K562 (cell line): ENCODE measurements at regions not wholly inside any gene's neighbourhood (a gene's known extent, or its start where the extent isn't known, plus 50 kb on each side); places are given as distances from the start of the nearest gene placed in this dataset.

ENCODE experiments used
- ARID2 ChIP-seq: fragments of 450-650 bp; IDR thresholded peaks from 2 replicates; pipeline ENCODE4 v1.6.1; 2017; ENCODE audit warnings: antibody characterized with exemption, mild to moderate bottlenecking
- CAMTA2 ChIP-seq: fragments of 250-450 bp; sonication (Bioruptor Pico); conservative IDR thresholded peaks from 2 replicates; pipeline ENCODE4 v1.5.1; 2022
- CBX3 ChIP-seq, 2 experiments: IDR thresholded peaks; 1 replicate in 1 of 2; 2 replicates in 1 of 2; pipeline ENCODE4 v1.6.1; 2012; ENCODE audit warnings: inconsistent platforms in 2 of 2, low read length in 2 of 2, borderline replicate concordance in 1 of 2, control low read depth in 1 of 2
- CC2D1A ChIP-seq: fragments of 450-650 bp; IDR thresholded peaks from 2 replicates; pipeline ENCODE4 v1.6.1; 2017; ENCODE audit warnings: mild to moderate bottlenecking
- EP300 ChIP-seq: IDR thresholded peaks from 2 replicates; pipeline ENCODE4 v1.6.1; 2012; ENCODE audit warnings: low read length, improper control_type of control experiment
- EP400 ChIP-seq: fragments of 450-650 bp; IDR thresholded peaks from 2 replicates; pipeline ENCODE4 v1.6.1; 2017; ENCODE audit warnings: antibody characterized with exemption, mild to moderate bottlenecking, moderate library complexity
- ESRRA ChIP-seq: fragments of 450-650 bp; IDR thresholded peaks from 2 replicates; pipeline ENCODE4 v1.6.1; 2014; ENCODE audit warnings: low read depth, mild to moderate bottlenecking, moderate library complexity, borderline replicate concordance
- JUN ChIP-seq, 2 experiments: sonication (generic) in 1 of 2; formaldehyde crosslinking in 1 of 2; IDR thresholded peaks; 2 replicates each; pipeline versions ENCODE4 v1.6.1 to v1.8.0; 2012 to 2022; ENCODE audit warnings: borderline replicate concordance in 2 of 2, mild to moderate bottlenecking in 2 of 2, improper control_type of control experiment in 1 of 2, low read depth in 1 of 2, low read length in 1 of 2, missing genetic modification reagents in 1 of 2
- KDM4B ChIP-seq, 2 experiments: fragments of 450-650 bp in 1 of 2; sonication (generic) in 1 of 2; IDR thresholded peaks; 2 replicates each; pipeline ENCODE4 v1.6.1; 2016 to 2017; ENCODE audit warnings: borderline replicate concordance in 2 of 2, antibody characterized with exemption in 1 of 2, low read depth in 1 of 2, mild to moderate bottlenecking in 1 of 2
- MAFK ChIP-seq: IDR thresholded peaks from 2 replicates; pipeline ENCODE4 v1.6.1; 2011; ENCODE audit warnings: low read length, improper control_type of control experiment
- NR3C1 ChIP-seq: sonication (generic); formaldehyde crosslinking; IDR thresholded peaks from 2 replicates; pipeline ENCODE4 v1.8.1; 2022; ENCODE audit warnings: missing genetic modification reagents
- RCOR1 ChIP-seq, 2 experiments: IDR thresholded peaks; 2 replicates each; pipeline ENCODE4 v1.6.1; 2012; ENCODE audit warnings: low read depth in 2 of 2, low read length in 2 of 2, borderline replicate concordance in 1 of 2, improper control_type of control experiment in 1 of 2
- SMC3 ChIP-seq: conservative IDR thresholded peaks from 2 replicates; pipeline ENCODE4 v1.6.1; 2011; ENCODE audit warnings: low read depth, low read length, improper control_type of control experiment; ENCODE audit not compliant: insufficient read depth
- SREBF2 ChIP-seq: sonication (generic); formaldehyde crosslinking; IDR thresholded peaks from 2 replicates; pipeline ENCODE4 v1.4.0; 2020; ENCODE audit warnings: mild to moderate bottlenecking, missing genetic modification reagents
- ZFX ChIP-seq: sonication (generic); formaldehyde crosslinking; IDR thresholded peaks from 2 replicates; pipeline ENCODE4 v1.8.0; 2022; ENCODE audit warnings: mild to moderate bottlenecking, missing genetic modification reagents, moderate library complexity
- ZNF24 ChIP-seq: fragments of 450-650 bp; IDR thresholded peaks from 2 replicates; pipeline ENCODE4 v1.6.1; 2016
- ZNF263 ChIP-seq: sonication (generic); formaldehyde crosslinking; IDR thresholded peaks from 2 replicates; pipeline ENCODE4 v1.8.0; 2022; ENCODE audit warnings: mild to moderate bottlenecking, missing genetic modification reagents, borderline replicate concordance
- ZNF280B ChIP-seq: fragments of 250-450 bp; sonication (Bioruptor Pico); IDR thresholded peaks from 2 replicates; pipeline ENCODE4 v1.5.1; 2021; ENCODE audit warnings: mild to moderate bottlenecking
- ZNF3 ChIP-seq: fragments of 250-450 bp; sonication (Bioruptor Pico); IDR thresholded peaks from 2 replicates; pipeline ENCODE4 v1.5.0; 2021; ENCODE audit warnings: mild to moderate bottlenecking, moderate library complexity
- ZNF592 ChIP-seq: fragments of 450-650 bp; IDR thresholded peaks from 2 replicates; pipeline ENCODE4 v1.6.1; 2017; ENCODE audit warnings: antibody characterized with exemption, mild to moderate bottlenecking
- TF ChIP-seq, protein P1 (sequence below): sonication (generic); formaldehyde crosslinking; IDR thresholded peaks from 2 replicates; pipeline ENCODE4 v1.8.1; 2023; ENCODE audit warnings: mild to moderate bottlenecking, missing genetic modification reagents

GRCh38 chr1:55277377-55278130, 62.4 kb upstream of the USP24 start (continued):
- TF ChIP-seq SMC3 (peak; percentile 95), ARID2 (peak; percentile 61; the same call in 1 of the 2 replicates), ESRRA (no peak), ZNF24 (peak; percentile 15; the same call in 1 of the 2 replicates), JUN (IDR thresholded peaks at IDR 0.05; ENCODE audit: borderline replicate concordance, low read depth, low read length) (0 out of 2 replicates have a peak, but pooled peaks have one; percentile 22), JUN (CRISPR knock-in tag; IDR thresholded peaks at IDR 0.05; ENCODE audit: borderline replicate concordance) (no peak), ZNF263 (peak; percentile 66; the same call in 1 of the 2 replicates), NR3C1 (no peak), ZFX (CRISPR knock-in tag) (peak; percentile 76), CAMTA2 (CRISPR knock-in tag) (no peak), EP300 (peak; percentile 1; the same call in 1 of the 2 replicates), EP400 (peak; percentile 34; the same call in 1 of the 2 replicates), KDM4B (IDR thresholded peaks at IDR 0.05; ENCODE audit: borderline replicate concordance in 2 of 2, low read depth in 1 of 2) (0 out of 4 replicates have a peak, but pooled peaks of 1 of the 2 experiments have one; percentile 50), ZNF592 (peak; percentile 33; the same call in 1 of the 2 replicates), RCOR1 (IDR thresholded peaks at IDR 0.05; ENCODE audit: borderline replicate concordance in 1 of 2, low read depth in 2 of 2, low read length in 2 of 2) (peak in 1 of 2 experiments; percentile 52; a peak in 1 of 4 replicates), MAFK (0 out of 2 replicates have a peak, but pooled peaks have one; percentile 5), SREBF2 (CRISPR knock-in tag) (no peak), ZNF280B (no peak), CC2D1A (peak; percentile 56; the same call in 1 of the 2 replicates), ZNF3 (CRISPR knock-in tag) (no peak), CBX3 (IDR thresholded peaks at IDR 0.05; ENCODE audit: borderline replicate concordance in 1 of 2, low read length in 2 of 2) (peak in 1 of 2 experiments; percentile 74; a peak in 1 of 3 replicates)
- TF ChIP-seq, protein P1, sequence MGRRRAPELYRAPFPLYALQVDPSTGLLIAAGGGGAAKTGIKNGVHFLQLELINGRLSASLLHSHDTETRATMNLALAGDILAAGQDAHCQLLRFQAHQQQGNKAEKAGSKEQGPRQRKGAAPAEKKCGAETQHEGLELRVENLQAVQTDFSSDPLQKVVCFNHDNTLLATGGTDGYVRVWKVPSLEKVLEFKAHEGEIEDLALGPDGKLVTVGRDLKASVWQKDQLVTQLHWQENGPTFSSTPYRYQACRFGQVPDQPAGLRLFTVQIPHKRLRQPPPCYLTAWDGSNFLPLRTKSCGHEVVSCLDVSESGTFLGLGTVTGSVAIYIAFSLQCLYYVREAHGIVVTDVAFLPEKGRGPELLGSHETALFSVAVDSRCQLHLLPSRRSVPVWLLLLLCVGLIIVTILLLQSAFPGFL (CRISPR knock-in tag), result peak; percentile 87; the same call in 1 of the 2 replicates
